ENCODE measurements at regions not wholly inside any gene's neighbourhood (a gene's known extent, or its start where the extent isn't known, plus 50 kb on each side); places are given as distances from the start of the nearest gene placed in this dataset.
A peak's percentile ranks its signal among the peaks of the same experiment; 100 is the strongest.

DNA sequence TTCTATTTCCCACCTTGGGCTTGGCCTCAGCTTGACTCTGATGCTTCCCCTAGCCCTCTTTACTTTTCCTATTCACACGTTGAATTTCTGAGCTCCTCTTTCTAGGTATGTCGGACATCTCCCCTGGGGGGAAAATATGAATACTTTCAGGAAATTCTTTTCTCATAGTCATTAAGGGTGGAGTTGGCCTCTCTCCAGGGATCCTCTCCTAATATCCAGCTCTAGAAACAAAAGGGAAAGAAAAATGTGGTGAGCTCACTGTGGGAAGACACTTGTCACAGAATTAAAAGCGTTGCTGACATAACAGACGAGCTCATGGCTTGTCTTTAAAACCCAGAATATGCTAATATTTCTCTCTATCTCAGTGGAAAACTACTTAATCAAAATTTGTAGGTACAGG is 132.7 kb upstream of the MEX3C start:
- no peaks in the 10 kb centered on the region for H4K20me1 ChIP-seq (ENCODE audit: low read length)
- H3K9me3 ChIP-seq (ENCODE audit: low read length) = no peaks in the 10 kb centered on the region
- H3K4me1 ChIP-seq (ENCODE audit: insufficient read depth, low read length) = no peaks in the 10 kb centered on the region
- H3K4me2 ChIP-seq (ENCODE audit: low read length) = no peak overlapping the region
- H3K9ac ChIP-seq (ENCODE audit: low read length) = no peak overlapping the region
- DNase-seq (peak; percentile 16), ATAC-seq (no peak)
- no peak overlapping the region for H3K4me3 ChIP-seq (ENCODE audit: low read length)
- BruUV-seq (replicated peaks) = no TSS peak
- no peaks in the 10 kb centered on the region for H3K36me3 ChIP-seq (ENCODE audit: low read depth, low read length)
- H3F3A ChIP-seq (ENCODE audit: low read length, unreplicated experiment) = no peaks in the 10 kb centered on the region
- H2AFZ ChIP-seq (ENCODE audit: low read length) = no peak overlapping the region
- ChIA-PET CTCF (no interaction called here), POLR2A (ENCODE audit: unreplicated experiment) (no interaction called here)
- intact Hi-C loops (cut with micrococcal nuclease) = no loop called here
- H3K27me3 ChIP-seq (ENCODE audit: low read length) = no peaks in the 10 kb centered on the region
- H3K79me2 ChIP-seq (ENCODE audit: low read length) = no peaks in the 10 kb centered on the region
- H3K9me2 ChIP-seq (replicated peaks; ENCODE audit: low read length) = no peaks in the 10 kb centered on the region
- no peak overlapping the region for H3K27ac ChIP-seq (ENCODE audit: low read length)
- TF ChIP-seq EZH2phosphoT487 (IDR thresholded peaks at IDR 0.05; ENCODE audit: borderline replicate concordance, low read length) (no peak), CTCF (conservative IDR thresholded peaks at IDR 0.05; ENCODE audit: low read depth, low read length) (no peak), EZH2 (IDR thresholded peaks at IDR 0.05; ENCODE audit: low read length, unreplicated experiment) (no peak)

DNA sequence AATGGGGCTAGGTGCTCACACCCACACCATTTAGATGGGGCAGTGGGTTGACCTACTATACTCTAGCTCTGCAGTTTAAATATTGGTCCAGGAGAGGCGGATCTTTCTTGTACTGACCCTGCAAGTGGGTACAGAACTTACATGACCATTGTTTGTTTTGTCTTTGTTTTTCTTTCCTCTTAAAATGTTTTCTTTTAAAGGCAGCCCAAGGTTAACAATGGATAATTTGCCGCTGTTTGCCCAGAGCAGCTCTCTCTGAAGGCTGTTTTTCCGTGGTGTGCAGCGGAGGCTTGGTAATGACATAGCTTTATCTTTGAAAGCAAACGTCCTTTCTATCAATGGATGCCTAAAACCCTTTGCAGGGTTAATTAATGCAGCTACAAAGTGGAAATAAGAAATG is 133.3 kb upstream of the MEX3C start:
- Histone ChIP-seq H3K36me3 (ENCODE audit: low read depth, low read length) (no peaks in the 10 kb centered on the region), H3K9me2 (replicated peaks; ENCODE audit: low read length) (no peaks in the 10 kb centered on the region), H3K79me2 (ENCODE audit: low read length) (no peaks in the 10 kb centered on the region), H3K4me3 (ENCODE audit: low read length) (no peak overlapping the region), H4K20me1 (ENCODE audit: low read length) (no peaks in the 10 kb centered on the region), H3F3A (ENCODE audit: low read length, unreplicated experiment) (no peaks in the 10 kb centered on the region), H3K4me2 (ENCODE audit: low read length) (no peak overlapping the region), H3K27me3 (ENCODE audit: low read length) (no peaks in the 10 kb centered on the region), H3K4me1 (ENCODE audit: insufficient read depth, low read length) (no peaks in the 10 kb centered on the region), H2AFZ (ENCODE audit: low read length) (no peak overlapping the region), H3K9me3 (ENCODE audit: low read length) (no peaks in the 10 kb centered on the region), H3K27ac (ENCODE audit: low read length) (no peak overlapping the region), H3K9ac (ENCODE audit: low read length) (no peak overlapping the region)
- DNase-seq = no peak
- TF ChIP-seq CTCF (conservative IDR thresholded peaks at IDR 0.05; ENCODE audit: low read depth, low read length) = no peak
- TF ChIP-seq EZH2phosphoT487 (IDR thresholded peaks at IDR 0.05; ENCODE audit: borderline replicate concordance, low read length) = no peak
- TF ChIP-seq EZH2 (IDR thresholded peaks at IDR 0.05; ENCODE audit: low read length, unreplicated experiment) = no peak
- intact Hi-C loops (cut with micrococcal nuclease) = no loop called here
- no TSS peak for BruUV-seq (replicated peaks)
- no peak for ATAC-seq
- CTCF ChIA-PET = no interaction called here
- POLR2A ChIA-PET (ENCODE audit: unreplicated experiment) = no interaction called here

DNA sequence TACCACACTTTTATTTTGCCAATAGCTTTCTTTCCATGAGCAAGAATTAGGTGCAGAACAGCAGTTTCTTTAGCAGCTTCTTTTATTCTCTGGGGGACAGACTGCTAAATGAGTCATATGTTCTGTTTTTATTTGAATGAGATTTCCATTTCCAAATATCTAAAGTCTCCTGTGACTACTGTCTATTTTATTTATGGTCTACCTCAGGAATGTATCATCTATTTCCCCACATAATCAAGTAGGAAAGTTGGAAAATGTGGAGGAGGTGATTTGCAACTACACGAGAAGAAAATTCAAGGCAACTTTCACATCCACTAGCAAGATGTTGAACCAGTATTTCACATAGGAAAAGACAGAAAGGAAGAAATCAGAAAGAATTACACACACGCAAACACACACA is 139.9 kb upstream of the MEX3C start:
- Histone ChIP-seq H3K36me3 (ENCODE audit: low read depth, low read length) (no peaks in the 10 kb centered on the region), H3K9me3 (ENCODE audit: low read length) (no peaks in the 10 kb centered on the region), H3K27ac (ENCODE audit: low read length) (no peak overlapping the region), H3K4me3 (ENCODE audit: low read length) (no peak overlapping the region), H3F3A (ENCODE audit: low read length, unreplicated experiment) (no peaks in the 10 kb centered on the region), H3K4me2 (ENCODE audit: low read length) (no peak overlapping the region), H2AFZ (ENCODE audit: low read length) (no peak overlapping the region), H3K4me1 (ENCODE audit: insufficient read depth, low read length) (peaks cover 1% of the 10 kb centered on the region), H3K27me3 (ENCODE audit: low read length) (no peaks in the 10 kb centered on the region), H3K9me2 (replicated peaks; ENCODE audit: low read length) (no peaks in the 10 kb centered on the region), H3K9ac (ENCODE audit: low read length) (no peak overlapping the region), H4K20me1 (ENCODE audit: low read length) (no peaks in the 10 kb centered on the region), H3K79me2 (ENCODE audit: low read length) (no peaks in the 10 kb centered on the region)
- no TSS peak for BruUV-seq (replicated peaks)
- no peak for DNase-seq
- ChIA-PET CTCF (no interaction called here), POLR2A (ENCODE audit: unreplicated experiment) (no interaction called here)
- no peak for ATAC-seq
- intact Hi-C loops (cut with micrococcal nuclease) = no loop called here
- no peak for TF ChIP-seq EZH2phosphoT487 (IDR thresholded peaks at IDR 0.05; ENCODE audit: borderline replicate concordance, low read length)
- TF ChIP-seq EZH2 (IDR thresholded peaks at IDR 0.05; ENCODE audit: low read length, unreplicated experiment) = no peak
- TF ChIP-seq CTCF (conservative IDR thresholded peaks at IDR 0.05; ENCODE audit: low read depth, low read length) = no peak
